ENCODE measurements at regions not wholly inside any gene's neighbourhood (a gene's known extent, or its start where the extent isn't known, plus 50 kb on each side); places are given as distances from the start of the nearest gene placed in this dataset.

DNA sequence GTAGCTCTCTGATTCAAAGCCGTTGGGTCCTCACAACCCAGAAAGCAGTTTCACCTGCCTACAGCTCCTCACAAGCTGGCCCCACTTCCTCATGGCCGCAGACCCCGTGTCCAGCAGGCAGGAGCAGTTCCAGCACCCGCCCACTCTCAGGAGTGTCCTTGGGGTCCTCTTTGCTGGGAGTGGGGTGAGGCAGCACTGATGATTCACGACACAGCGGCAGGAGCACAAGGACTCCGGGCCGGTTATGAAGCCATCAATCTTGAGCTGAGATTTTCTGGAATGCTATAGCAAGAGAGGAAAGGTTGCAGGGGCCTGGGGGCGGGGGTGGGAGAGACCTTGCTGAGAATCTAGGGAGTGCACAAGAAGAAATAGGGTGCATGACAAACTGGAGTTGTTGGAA is 311.2 kb downstream of the NXPE2 start:
- DNase-seq (ENCODE audit: low read depth in 4 of 4, low spot score in 2 of 4) = no peak

DNA sequence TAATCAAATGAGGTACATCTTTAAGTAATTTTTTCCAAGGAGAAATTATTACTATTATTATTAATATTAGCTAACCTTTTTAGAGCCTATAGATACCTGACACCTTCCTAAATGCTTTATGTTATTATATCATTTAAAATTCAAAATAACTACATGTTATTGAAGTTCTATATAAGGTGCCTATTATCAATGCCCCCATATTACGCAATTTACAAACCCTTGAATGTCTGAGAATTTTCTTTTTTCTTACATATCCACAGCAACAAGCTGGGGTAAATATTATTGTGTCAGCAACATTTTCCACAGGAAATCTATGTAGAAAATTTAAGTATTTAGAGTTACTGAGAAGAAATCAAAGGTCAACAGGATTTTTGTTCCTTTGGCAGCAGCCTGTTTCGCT is 327.3 kb downstream of the NXPE2 start:
- DNase-seq (ENCODE audit: low read depth in 4 of 4, low spot score in 2 of 4) = no peak

DNA sequence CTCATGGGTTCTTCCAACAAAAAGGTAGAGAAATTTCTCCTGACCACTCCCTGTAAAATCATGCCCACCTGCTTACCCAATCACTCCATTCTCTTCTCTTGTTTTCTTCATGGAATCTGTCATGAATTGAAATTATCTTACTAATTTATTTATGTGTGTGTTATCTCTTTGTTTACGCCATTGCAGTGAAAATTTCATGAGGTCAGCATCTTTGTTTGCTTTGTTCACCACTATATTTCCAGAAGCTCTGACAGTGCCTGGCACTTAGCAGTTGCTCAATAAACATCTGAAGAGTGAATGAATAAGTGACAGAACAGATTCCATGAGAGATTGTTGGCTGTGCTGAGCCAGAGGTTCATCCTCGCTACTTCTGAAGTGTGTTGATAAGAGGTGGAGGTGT is 329.5 kb downstream of the NXPE2 start:
- no peak for DNase-seq (ENCODE audit: low read depth in 4 of 4, low spot score in 2 of 4)

DNA sequence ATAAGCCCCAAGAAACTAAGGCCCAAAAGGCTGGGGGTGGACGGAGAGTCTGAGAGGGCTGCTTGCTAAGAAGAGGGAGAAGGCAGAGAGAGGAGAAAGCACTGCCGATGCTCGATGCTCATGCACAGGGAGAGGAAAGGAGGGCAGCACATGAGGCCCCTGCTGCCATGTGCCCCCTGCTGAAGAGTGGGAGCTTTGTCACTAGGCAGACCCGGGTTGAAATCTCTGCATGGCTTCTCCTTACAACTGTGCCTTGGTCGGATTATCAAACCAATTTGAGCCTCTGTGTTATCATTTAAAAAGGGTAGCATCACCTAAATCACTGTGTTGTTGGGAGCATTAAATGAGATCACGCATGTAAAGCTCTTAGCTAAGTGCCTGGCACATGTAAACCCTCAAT is 330.5 kb downstream of the NXPE2 start:
- no peak for DNase-seq (ENCODE audit: low read depth in 4 of 4, low spot score in 2 of 4)

DNA sequence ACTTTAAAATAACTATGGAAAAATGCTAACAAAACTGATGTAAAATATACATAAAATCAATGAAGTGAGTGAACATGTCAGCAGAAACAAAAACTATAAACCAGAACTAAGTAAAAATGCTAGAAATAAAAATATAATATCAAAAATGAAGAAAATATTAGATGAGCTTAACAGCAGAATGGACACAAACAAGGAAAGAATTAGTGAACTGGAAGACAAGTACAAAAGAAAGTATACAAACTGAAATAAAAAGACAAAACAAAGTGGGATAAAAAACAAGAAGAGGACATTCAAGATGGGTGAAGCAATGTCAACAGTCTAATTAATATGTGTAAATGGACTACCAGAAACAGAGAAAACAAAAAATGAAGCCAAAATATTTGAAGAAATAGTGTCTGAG is 339.2 kb downstream of the NXPE2 start:
- no peak for DNase-seq (ENCODE audit: low read depth in 4 of 4, low spot score in 2 of 4)

DNA sequence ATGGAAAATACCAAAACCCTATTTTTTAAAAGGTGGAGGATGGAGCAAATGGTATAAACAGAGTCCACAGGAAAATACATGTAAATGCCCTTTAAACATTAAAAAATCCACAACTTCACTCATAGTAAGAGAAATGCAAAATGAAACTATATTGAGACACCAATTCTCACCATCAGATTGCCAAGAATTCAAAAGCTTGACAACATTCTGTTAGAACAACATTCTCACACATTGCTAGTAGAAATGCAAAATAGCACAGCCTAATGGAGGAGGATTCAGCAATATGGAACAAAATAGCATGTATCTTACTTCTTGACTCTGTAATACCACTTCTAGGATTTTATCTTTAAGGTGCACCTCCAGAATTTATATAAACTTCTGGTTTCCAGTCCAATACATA is 351.8 kb downstream of the NXPE2 start:
- no peak for DNase-seq (ENCODE audit: low read depth in 4 of 4, low spot score in 2 of 4)

DNA sequence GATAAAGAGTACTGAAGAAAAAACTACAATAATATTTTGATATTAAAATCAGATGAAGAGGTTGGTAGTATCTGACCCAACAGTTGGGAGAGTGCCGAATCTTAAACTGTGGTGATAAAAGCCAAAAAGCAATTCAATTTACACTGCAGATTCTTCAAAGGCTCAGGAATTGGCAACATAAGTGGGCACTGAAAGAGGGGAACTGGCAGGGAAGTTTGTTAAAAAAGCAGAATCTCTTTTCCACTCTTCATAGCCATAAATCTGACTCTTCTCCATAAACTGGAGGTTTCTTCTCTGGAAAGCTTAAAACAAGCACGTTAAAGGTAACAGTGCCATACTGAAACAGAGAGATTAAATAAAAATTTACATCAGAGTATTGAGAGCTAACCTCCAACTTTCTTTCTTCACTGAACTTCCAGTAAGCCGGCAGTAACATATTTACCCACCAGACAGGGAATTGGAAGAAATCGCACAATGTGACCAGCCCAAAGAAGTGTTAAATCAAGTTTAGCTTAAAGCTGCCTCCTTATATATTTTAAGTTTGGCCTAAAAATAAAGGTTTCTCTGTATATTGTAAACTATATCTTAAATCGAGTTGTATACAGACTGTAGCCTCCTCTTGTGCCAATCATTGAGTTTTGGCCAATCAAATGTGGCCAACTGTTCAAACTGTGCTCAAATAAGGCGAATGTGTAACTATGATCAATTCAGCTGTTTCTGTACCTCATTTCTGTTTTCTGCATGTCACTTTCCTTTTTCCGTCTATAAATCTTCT is 358.3 kb downstream of the NXPE2 start:
- no peak for DNase-seq (ENCODE audit: low read depth in 4 of 4, low spot score in 2 of 4)

DNA sequence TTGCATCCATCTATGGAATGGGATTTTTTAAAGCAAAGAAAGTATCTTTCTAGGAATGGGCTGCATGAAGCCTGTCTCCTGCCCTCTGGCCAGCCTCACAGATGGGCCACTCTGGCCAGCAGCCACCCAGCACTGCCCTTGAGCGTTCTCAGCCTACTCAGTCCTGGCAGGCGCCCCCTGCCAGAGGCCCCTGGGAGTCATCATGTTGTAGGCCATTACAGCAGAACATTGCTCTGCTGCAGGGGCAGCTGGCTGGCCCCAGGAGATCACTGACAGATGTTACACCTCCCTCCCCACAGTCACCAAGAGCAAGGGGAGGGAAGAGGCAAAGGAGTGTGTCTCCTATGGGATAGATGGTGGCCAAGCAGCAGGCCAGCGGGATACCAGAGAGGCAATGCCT is 363.7 kb downstream of the NXPE2 start:
- no peak for DNase-seq (ENCODE audit: low read depth in 4 of 4, low spot score in 2 of 4)

DNA sequence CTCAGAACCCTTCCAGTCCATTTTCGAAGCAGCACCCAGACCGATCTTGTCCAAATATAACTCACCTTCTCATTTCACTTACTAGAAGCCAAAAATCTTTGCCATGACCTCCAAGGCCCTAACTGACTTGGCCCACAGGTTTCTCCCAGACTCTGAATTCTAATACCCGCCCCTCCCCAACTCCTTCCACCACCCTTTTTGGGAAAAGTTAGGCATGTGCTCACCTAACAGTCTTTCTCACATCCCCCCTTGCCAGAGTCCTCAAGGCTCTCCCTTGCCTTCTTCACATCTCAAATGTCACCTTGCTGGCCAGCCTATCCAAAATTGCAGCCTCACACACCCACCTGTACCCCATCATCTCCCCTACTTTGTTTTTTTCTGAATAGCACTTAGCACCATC is 369.3 kb downstream of the NXPE2 start:
- DNase-seq (ENCODE audit: low read depth in 4 of 4, low spot score in 2 of 4) = no peak

DNA sequence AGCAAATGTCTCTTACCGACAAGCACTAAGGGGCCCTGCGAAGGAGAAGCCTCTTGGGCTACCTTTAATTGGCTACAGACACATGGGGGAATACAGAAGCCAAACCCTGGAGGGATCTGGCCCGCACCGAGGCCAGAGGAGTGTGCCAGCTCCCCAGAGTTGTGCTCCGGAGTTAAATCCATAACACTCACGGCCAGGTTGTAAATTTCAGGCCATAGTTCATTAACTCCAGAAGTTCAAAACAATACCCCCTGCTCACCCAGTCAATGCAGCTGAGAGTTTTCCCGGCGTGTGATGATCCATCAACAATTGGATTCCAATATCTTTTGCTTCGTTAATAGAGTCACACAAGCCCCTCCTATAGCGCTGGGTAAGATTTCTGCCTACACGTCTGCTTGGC is 371.5 kb downstream of the NXPE2 start:
- DNase-seq (ENCODE audit: low read depth in 4 of 4, low spot score in 2 of 4) = no peak

DNA sequence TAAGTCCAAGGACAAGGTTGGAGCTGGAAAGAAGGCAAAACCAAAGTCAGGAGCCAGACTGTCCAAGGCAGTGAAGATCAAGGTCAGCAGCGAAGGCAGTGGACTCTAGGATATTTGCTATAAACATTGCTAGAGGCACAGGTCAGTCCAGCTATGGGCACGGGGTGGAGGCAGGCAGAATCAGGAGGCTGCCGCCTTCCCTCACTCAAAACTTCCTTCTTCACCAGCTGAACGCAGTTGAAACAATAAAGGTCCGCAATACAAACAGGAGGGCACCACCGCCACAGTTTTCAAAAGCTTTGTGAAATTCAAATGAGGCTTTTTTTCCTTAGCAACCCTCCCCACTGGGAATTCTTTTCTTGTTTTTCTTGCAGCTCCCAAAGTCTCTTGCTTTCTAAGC is 372.4 kb downstream of the NXPE2 start:
- DNase-seq (ENCODE audit: low read depth in 4 of 4, low spot score in 2 of 4) = no peak

DNA sequence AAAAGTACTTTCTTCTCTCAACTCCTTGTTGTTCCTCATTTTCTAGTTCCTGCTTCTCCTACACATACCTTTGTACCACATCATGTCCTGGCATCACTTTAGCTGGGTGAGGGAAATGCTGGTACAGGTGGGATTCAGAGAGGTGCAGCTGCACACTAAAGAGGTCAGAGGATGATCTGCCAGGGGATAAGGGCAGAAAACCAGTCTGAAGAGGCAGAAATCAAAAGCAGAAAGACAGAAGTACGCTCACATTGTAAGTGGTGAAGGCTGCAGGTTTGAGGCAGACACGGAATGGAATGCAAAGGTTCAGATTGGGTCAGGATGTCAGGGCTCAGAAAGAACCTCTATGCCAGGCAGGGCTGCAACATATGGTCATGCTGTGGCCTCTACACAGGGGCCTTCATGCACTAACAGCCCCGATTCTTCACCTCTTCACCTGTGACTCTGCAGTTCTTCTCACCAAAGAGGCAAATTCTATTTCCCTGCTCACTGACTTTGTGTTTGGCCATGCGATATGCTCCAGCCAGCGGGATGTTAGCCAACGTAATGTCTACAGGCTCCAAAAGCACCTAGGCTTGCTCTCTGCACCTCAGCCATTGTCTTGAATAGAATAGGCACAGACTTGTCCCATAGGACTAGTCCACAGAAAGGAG is 373.7 kb downstream of the NXPE2 start:
- no peak for DNase-seq (ENCODE audit: low read depth in 4 of 4, low spot score in 2 of 4)

DNA sequence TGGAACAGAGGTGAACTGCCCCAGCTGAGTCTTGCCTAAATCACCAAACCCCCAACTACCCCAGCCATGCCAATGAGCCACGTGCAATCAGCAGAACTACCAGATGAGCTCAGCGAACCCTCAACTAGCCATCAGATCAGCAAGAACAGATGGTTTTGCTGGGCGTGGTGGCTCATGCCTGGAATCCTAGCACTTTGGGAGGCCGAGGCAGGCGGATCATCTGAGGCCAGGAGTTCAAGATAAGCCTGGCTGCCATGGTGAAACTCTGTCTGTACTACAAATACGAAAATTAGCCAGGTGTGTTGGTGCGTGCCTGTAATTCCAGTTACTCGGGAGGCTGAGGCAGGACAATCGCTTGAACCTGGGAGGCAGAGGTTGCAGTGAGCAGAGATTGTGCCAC is 374.3 kb downstream of the NXPE2 start:
- no peak for DNase-seq (ENCODE audit: low read depth in 4 of 4, low spot score in 2 of 4)

DNA sequence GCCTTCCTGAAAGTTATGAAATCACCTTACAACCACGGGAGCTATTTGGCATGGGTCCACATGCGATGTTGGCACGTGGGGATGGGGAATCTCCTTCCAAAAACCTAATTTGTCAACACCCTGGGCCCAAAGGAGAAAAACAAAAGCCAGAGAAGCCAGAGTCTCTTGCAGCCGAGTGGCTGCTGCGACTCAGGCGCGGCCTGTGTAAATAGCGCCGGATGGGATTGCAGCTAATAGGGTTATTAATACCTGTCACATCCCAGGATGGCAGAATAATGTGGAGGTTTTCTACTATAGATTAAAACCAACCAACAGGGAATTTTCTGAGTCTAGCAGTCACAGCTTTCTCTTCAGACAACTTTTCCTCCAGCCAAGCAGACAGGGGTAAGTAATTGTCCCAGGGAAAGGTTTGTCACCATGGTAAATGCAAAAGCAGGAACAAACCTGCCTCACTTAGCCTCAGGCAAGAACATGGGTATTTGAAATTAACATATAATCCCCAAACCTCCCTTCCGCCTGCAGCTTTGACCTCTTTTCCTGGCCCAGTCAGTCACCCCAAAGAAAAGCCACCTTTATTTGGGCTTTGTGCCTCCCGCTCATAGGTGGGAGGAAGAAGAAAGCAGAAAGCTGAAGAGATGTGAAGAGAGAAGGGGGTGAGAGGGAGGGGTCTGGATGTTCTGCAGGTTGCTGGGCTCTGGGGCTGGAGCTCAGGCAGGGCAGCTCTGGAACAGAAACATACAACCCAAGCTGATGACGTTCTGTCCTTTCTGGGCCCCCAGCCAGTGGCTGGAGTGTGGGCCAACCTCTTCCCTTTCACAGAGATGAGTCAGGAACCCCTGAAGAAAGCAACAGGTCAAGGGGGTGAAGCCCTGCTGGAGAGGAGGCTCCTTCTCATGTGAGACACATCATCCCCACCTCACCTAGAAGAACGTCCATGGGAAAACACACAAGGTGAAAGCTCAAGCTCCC is 376.5 kb downstream of the NXPE2 start:
- DNase-seq (ENCODE audit: low read depth in 4 of 4, low spot score in 2 of 4) = no peak

DNA sequence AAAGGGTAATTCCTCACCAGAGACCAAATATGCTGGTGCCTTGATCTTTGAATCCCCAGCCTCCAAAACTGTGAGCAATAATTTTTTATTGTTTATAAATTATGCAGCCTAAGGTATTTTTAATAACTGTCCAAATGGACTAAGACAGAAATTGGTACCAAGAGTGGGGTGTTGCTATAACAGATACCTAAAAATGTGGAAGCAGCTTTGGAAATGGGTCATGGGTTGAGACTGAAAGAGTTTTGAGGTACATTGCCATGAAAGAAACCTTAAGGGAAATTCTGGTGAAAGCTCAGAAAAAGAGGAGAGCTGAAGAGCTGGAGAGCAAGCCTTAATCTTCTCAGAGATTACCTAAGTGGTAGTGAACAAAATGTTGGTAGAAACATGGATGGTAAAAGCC is 378.2 kb downstream of the NXPE2 start:
- no peak for DNase-seq (ENCODE audit: low read depth in 4 of 4, low spot score in 2 of 4)

DNA sequence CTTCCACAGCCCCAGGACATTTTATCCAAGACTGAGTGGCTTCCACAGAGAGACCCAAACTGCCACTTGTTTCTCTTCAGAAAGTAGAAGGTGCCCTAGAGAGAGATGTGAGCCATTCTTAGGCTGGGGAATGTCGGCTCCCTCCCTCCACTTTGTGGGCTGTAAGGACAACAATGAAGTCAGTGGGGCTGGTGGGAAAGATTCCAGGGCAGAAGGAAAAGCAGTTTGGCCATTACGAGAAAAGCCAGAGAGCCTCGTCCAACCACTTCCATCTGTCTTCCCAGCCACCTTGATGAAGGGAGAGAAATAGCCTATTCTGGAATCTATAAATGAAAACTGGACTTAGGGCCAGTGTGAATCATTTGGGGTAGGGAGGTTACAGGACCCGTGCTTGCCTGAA is 382.5 kb downstream of the NXPE2 start:
- DNase-seq (ENCODE audit: low read depth in 4 of 4, low spot score in 2 of 4) = no peak

DNA sequence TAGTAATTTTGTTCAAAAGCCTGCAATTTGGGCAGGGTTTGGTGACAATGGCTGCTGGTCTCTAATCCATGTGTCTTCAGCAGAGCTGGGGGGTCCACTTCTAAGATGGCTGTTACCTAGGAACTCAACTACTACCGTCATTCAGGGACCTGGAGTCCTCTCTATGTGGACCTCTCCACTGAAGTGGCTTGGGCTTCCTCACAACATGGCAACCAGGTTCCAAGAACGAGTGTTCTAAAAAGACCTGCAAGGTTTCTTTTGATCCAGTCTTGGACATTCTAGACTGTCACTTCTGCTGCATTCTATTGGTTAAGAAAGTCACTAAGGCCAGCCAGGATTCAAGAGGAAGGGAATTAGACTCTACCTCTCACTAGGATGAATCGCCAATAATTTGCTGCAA is 387.0 kb downstream of the NXPE2 start:
- DNase-seq (ENCODE audit: low read depth in 4 of 4, low spot score in 2 of 4) = no peak

DNA sequence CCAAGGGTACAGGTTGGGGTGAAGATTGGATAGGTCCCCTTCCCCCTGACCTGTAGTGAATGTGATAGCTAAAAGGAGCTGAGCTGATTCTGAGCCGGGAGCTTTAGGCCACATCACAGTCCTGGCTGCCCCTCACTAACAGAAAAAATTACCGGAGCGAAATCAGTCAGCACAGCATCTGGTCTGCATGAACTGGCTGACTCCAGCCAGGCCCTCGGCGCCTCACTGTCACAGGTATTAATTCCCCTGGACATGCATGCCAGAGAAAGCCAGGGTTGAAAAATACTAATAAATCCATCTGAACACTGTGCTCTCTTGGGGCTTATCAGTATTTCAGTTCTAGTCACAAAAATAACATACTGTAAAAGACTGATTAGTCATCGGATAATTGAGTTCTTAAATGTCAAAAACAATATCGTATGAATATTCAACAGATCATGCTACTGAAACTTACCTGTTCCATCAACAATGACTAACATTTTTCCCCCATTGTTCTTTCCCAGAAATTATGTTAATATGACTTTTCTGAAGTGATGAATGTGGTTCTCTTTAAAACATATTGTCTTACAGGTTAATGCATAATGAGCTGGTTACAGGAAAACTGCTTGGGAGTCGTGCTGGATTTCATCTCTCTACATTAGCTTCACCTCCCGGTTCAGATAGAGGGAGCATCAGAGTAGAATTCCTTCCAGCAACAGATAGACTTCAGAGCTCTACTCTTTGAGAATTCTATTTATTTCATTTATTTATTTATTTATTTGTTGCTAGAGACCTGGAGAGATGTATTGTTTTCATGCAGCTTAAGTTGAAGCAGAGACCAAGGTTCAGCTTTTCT is 387.7 kb downstream of the NXPE2 start:
- no peak for DNase-seq (ENCODE audit: low read depth in 4 of 4, low spot score in 2 of 4)

DNA sequence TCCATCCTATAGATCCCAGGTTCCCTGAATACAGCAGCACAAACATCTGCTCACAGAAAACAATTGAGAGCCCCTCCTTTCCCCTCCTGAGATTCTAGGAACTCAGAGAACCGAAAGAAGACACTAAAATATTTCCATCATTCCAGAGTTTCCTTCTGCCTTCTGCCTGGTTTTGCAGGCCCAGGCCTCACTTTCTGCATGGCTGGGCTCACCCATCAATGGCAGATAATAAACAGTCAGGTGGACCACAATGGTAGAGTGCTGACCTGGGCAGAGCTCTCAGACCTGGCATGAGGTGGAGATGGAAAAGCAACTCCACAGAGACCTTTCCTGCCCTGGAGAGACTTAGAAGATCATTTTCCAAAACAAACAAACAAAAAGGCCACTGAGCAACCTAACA is 389.1 kb downstream of the NXPE2 start:
- DNase-seq (ENCODE audit: low read depth in 4 of 4, low spot score in 2 of 4) = no peak

DNA sequence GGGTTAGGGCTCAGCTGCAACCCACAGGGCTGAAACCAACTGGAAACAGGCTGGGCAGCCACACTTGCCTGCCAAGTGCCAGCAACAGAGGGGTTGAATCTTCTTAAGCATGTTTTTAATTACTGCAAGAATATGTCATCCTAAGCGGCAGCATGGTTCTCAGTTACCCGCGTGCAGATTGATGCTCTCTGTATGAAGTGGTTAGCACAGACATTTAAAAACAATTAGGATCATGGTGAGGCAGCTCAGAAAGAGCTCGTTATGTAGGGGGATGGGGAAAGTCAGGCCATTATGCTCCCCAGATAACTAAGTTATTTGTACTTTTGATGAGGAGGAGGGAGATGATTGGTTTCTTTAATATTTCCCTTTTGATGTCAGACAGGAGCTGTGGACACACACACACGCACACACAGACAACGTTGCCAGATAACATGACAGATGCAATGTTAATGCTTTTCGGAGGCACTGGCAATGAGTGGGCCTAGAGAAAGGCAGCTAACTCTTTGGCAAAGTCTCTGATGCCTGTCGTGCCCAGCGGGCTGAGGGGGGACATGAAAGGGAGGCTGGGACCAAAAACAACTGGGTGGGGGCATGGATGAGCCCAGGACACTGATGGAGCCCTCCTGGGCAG is 389.7 kb downstream of the NXPE2 start:
- DNase-seq (ENCODE audit: low read depth in 4 of 4, low spot score in 2 of 4) = no peak
